Esophagus muscularis mucosa (tissue), 4 donors: ENCODE measurements at regions not wholly inside any gene's neighbourhood (a gene's known extent, or its start where the extent isn't known, plus 50 kb on each side); places are given as distances from the start of the nearest gene placed in this dataset.

ENCODE experiments used
- DNase-seq: peaks from one replicate; pipeline ENCODE4 v3.0.0-alpha.2; 2017; ENCODE audit errors: extremely low spot score
- H3K27ac ChIP-seq, 4 donors: fragments of 200-600 bp; sonication (generic); replicated peaks in 1 of 4; 1 replicate in 3 of 4; 2 replicates in 1 of 4; pipeline ENCODE4 v1.5.1; 2016 to 2019; ENCODE audit warnings: mild to moderate bottlenecking in 1 of 4
- H3K27me3 ChIP-seq, 4 donors: fragments of 200-600 bp; sonication (generic); one replicate each; pipeline versions ENCODE4 v1.5.1 to v1.6.0; 2016 to 2019
- H3K36me3 ChIP-seq, 4 donors: fragments of 200-600 bp; sonication (generic); one replicate each; pipeline ENCODE4 v1.5.1; 2016 to 2019
- H3K4me1 ChIP-seq, 4 donors: fragments of 200-600 bp; sonication (generic); one replicate each; pipeline ENCODE4 v1.5.1; 2016 to 2019
- H3K4me3 ChIP-seq, 4 donors: fragments of 200-600 bp; sonication (generic); 1 replicate in 2 of 4; 2 replicates in 2 of 4; pipeline ENCODE4 v1.5.1; 2016 to 2019; ENCODE audit warnings: mild to moderate bottlenecking in 4 of 4, moderate library complexity in 1 of 4
- H3K9me3 ChIP-seq, 4 donors: fragments of 200-600 bp; sonication (generic); 1 replicate in 3 of 4; 2 replicates in 1 of 4; pipeline ENCODE4 v1.5.1; 2016 to 2019
- CTCF ChIP-seq, 3 experiments: fragments of 200-600 bp in 2 of 3; fragments of 450-650 bp in 1 of 3; sonication (generic) in 2 of 3; IDR thresholded peaks; one replicate each; pipeline ENCODE4 v1.5.1; 2017 to 2019; ENCODE audit warnings: antibody characterized with exemption in 3 of 3, mild to moderate bottlenecking in 2 of 3, moderate library complexity in 1 of 3
- EP300 ChIP-seq: sonication (generic); formaldehyde crosslinking; IDR thresholded peaks from one replicate; pipeline ENCODE4 v1.6.1; 2017; ENCODE audit warnings: antibody characterized with exemption
- POLR2A ChIP-seq: fragments of 450-650 bp; IDR thresholded peaks from one replicate; pipeline ENCODE4 v1.6.1; 2017; ENCODE audit warnings: antibody characterized with exemption, moderate library complexity, mild to moderate bottlenecking, low read depth
- POLR2AphosphoS5 ChIP-seq, 2 donors: sonication (generic); formaldehyde crosslinking; IDR thresholded peaks; one replicate each; pipeline ENCODE4 v1.6.1; 2017; ENCODE audit warnings: antibody characterized with exemption in 2 of 2
- whole genome bisulfite sequencing: methylation state at CpG from one replicate; pipeline ENCODE4 v1.1.5; 2018; 5-methylcytosine and 5-hydroxymethylcytosine counted together
- intact Hi-C: fragments of 100-400 bp; cut with DNase I; formaldehyde crosslinking; loops from one replicate; pipeline ENCODE4 v1.15.1; 2023

- no peak overlapping the region for H3K4me3 ChIP-seq
- H3K36me3 ChIP-seq, result no peaks in the 10 kb centered on the region
Observed at GRCh38 chr6:139846538-139847456, 472.3 kb upstream of the CITED2 start.

GRCh38 chr6:139844907-139845306 lies 470.5 kb upstream of the CITED2 start:
- 94% methylated on average over 3 of the region's 3 CpGs for WGBS

More at GRCh38 chr6:139846538-139847456, 472.3 kb upstream of the CITED2 start:
- Histone ChIP-seq H3K4me1 (peaks cover 6 to 21% (median 19%) of the 10 kb centered on the region in 4 donors), H3K27me3 (no peaks in the 10 kb centered on the region), H3K27ac (peak overlapping the region; percentile 24 to 43 (median 30)), H3K9me3 (peaks cover 0 to 8% (median 4%) of the 10 kb centered on the region in 4 donors)
- peak in 1 of 2 donors; percentile 23 for TF ChIP-seq POLR2AphosphoS5 (IDR thresholded peaks at IDR 0.05)
- no peak for TF ChIP-seq CTCF (IDR thresholded peaks at IDR 0.05)
- WGBS, result 70% methylated on average over 9 of the region's 9 CpGs
- no peak for DNase-seq
- intact Hi-C loops, result no loop called here

GRCh38 chr6:139841794-139842215 lies 467.4 kb upstream of the CITED2 start:
- H3K36me3 ChIP-seq, result no peaks in the 10 kb centered on the region
- peaks cover 0 to 13% (median 10%) of the 10 kb centered on the region in 4 donors for H3K4me1 ChIP-seq
- H3K27ac ChIP-seq, result no peak overlapping the region
- DNase-seq, result no peak
- no peak for TF ChIP-seq POLR2AphosphoS5 (IDR thresholded peaks at IDR 0.05)
- no peak for TF ChIP-seq EP300
- TF ChIP-seq CTCF (IDR thresholded peaks at IDR 0.05), result no peak
- TF ChIP-seq POLR2A, result no peak
- WGBS, result 84% methylated on average over 2 of the region's 2 CpGs
- no peaks in the 10 kb centered on the region for H3K9me3 ChIP-seq
- intact Hi-C loops, result no loop called here
- no peak overlapping the region for H3K4me3 ChIP-seq
- no peaks in the 10 kb centered on the region for H3K27me3 ChIP-seq

More at GRCh38 chr6:139844907-139845306, 470.5 kb upstream of the CITED2 start:
- Histone ChIP-seq H3K27ac (no peak overlapping the region), H3K9me3 (no peaks in the 10 kb centered on the region), H3K4me3 (no peak overlapping the region), H3K4me1 (peaks cover 6 to 22% (median 19%) of the 10 kb centered on the region in 4 donors), H3K36me3 (no peaks in the 10 kb centered on the region), H3K27me3 (no peaks in the 10 kb centered on the region)
- TF ChIP-seq POLR2AphosphoS5 (IDR thresholded peaks at IDR 0.05), result no peak
- no peak for TF ChIP-seq EP300
- TF ChIP-seq POLR2A, result no peak
- no peak for TF ChIP-seq CTCF (IDR thresholded peaks at IDR 0.05)
- no peak for DNase-seq
- intact Hi-C loops, result no loop called here

GRCh38 chr6:139839506-139840156 lies 465.2 kb upstream of the CITED2 start:
- Histone ChIP-seq H3K4me1 (peaks cover 0 to 4% (median 0%) of the 10 kb centered on the region in 4 donors), H3K9me3 (no peaks in the 10 kb centered on the region), H3K27me3 (no peaks in the 10 kb centered on the region), H3K27ac (peak overlapping the region in 2 of 4 donors; percentile 15 to 16), H3K4me3 (no peak overlapping the region), H3K36me3 (no peaks in the 10 kb centered on the region)
- WGBS, result 69% methylated on average over 7 of the region's 7 CpGs
- TF ChIP-seq POLR2A (no peak), POLR2AphosphoS5 (IDR thresholded peaks at IDR 0.05) (no peak), CTCF (IDR thresholded peaks at IDR 0.05) (no peak), EP300 (no peak)
- intact Hi-C loops, result no loop called here
- DNase-seq, result peak; percentile 92
